GM19240 (cell line): ENCODE measurements at regions not wholly inside any gene's neighbourhood (a gene's known extent, or its start where the extent isn't known, plus 50 kb on each side); places are given as distances from the start of the nearest gene placed in this dataset.
A peak's percentile ranks its signal among the peaks of the same experiment; 100 is the strongest.

Experiments
- DNase-seq: peaks from one replicate; pipeline ENCODE4 v3.0.0; 2011; ENCODE audit warnings: low spot score; ENCODE audit not compliant: insufficient read length

- no peak for DNase-seq
Observed at GRCh38 chr15:70267306-70267705, 169.6 kb upstream of the TLE3 start.

DNA sequence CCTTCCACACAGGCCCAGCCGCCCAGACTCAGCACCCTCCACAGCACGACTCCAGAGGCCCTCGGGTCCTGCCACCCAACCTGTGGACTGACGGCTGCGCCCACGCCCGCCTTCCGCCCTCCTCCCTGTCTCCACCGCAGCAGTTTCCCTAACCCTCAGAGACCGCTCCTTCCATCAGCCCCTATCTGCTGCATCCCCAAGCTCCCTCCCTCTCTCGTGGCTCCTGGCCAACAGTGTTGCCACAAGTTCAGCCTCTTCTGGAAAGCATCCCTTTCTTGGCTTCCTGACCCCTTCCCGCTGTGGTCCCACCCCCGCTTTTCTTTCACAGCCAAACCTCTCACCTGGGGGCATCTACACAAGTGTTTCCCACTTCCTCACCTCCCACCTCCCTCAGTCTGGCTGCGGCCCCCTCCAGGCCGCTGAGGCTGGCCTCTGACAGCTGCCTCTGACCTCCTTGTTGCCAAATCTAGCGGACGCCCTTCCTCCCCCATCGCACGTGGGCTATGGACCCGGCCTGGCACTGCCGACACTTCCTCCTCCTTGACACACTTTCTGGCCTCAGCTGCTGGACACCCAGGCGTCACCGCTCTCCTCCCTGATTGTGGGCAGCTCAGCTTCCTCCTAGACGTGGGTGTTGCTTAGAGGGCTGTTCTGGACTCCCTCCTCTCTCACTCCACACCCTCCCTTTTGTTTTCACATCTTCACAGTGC lies 168.8 kb upstream of the TLE3 start:
- no peak for DNase-seq

- DNase-seq: no peak
Observed at GRCh38 chr15:70265986-70266385, 168.3 kb upstream of the TLE3 start.

DNA sequence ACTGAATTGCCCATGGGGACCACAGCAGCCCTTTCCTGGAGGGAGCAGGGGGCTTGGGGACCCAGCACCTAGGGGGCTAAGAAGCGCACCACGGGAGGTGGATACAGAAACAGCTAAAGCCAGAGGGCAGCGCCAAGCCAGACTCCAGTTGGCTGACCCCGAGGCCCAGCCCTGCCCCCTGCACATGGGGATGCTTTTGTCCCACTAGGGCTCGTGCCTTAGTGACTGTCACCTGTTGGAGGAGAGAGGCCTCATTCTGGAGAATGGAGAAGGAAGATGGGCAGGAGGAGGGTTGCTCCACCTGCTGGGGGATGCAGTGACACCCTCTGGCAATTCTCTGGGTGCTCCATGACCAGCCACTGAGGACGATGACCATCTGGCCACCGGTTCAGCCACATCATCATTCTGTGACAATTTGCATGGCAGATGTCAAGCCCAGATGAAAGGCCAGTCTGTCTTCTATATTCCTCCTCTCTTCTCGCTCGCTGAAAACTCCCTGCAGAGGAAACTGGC lies 167.8 kb upstream of the TLE3 start:
- DNase-seq: no peak

- DNase-seq: no peak
Observed at GRCh38 chr15:70264738-70265465, 167.2 kb upstream of the TLE3 start.

- no peak for DNase-seq
Observed at GRCh38 chr15:70264014-70264582, 166.4 kb upstream of the TLE3 start.

GRCh38 chr15:70262591-70263274 lies 165.0 kb upstream of the TLE3 start:
- DNase-seq: no peak

- DNase-seq: no peak
Observed at GRCh38 chr15:70262171-70262570, 164.5 kb upstream of the TLE3 start.

GRCh38 chr15:70261083-70261482 lies 163.4 kb upstream of the TLE3 start:
- DNase-seq: no peak

DNA sequence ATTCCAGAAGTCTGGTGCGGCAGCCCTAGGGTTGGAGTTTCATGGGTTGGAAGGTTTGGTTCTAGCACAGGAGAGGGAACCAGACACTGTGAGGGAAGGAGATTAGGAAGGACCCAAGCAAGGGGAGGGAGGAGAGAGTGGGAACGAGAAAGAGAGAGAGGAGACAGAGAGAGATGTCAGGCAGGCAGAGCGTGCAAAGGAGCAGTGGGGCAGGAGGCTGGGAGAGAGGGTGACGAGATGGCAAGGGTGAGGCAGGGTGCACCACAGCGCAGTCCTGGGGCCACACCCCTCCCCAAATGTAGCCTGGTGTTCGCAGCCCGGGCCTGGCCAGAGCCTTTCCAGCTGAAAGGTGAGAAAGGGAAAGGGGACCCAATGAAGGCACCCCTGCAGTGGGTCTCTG lies 162.9 kb upstream of the TLE3 start:
- no peak for DNase-seq

DNA sequence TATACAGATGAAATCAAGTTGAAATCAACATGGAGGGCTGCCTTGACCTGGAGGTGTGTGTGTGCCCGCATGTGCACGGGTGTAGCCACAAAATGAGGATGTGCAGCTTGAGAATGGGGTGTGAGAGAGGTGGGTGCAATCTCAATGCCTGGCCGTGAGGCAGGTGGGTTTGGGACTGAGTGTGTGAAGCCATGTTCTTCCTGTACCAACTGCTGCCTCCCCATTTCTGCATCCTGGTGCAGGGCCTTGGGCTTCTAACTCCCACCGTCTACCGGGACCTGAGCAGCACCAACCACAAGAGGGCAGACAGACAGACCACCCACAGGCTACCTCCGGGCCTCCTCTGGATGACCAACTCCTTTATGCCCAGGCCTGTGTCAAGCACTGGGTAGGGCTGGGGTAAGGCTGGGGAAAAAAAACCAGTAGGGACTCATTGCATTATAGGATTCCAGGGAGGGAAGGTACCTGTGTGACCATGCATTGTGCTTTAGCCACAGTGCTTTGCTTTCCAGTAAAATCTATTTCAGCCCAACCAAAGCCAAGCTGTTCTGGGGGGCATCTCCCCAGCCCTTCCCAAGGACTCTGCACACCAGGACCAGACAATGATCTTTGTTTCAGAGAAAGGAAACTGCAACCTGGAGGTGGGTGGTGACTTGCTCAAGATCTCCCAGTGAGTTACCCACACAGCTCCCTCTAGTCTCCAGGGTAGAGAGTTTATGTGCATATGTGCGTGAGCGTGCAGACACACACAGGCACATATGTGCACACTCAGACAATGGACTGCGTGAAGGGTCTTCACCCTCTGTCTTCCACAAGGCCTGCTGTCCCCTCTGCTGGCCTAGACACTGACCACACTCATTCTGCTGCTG lies 162.2 kb upstream of the TLE3 start:
- DNase-seq: no peak

DNA sequence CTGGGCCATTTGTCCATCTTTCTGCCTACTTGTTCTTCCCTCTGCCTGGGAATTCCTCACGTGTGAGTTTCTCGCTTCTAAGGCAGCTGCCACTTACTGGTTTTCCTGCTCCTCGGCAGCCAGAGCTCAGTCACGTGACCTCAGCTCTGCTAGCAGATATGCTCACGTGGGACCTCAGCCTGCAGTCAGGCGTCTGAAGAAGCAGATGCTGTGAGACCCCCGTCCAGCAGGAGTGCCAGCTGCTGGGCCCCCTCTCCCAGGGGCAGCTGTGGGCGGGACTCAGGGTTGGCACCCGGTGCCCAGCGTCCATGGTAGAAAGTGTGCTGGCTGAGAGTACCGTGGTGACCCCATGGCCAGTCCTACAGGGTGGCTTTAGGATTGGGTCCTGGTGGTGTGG lies 161.3 kb upstream of the TLE3 start:
- DNase-seq: peak; percentile 68

GRCh38 chr15:70258369-70259027 lies 160.8 kb upstream of the TLE3 start:
- DNase-seq: no peak

DNA sequence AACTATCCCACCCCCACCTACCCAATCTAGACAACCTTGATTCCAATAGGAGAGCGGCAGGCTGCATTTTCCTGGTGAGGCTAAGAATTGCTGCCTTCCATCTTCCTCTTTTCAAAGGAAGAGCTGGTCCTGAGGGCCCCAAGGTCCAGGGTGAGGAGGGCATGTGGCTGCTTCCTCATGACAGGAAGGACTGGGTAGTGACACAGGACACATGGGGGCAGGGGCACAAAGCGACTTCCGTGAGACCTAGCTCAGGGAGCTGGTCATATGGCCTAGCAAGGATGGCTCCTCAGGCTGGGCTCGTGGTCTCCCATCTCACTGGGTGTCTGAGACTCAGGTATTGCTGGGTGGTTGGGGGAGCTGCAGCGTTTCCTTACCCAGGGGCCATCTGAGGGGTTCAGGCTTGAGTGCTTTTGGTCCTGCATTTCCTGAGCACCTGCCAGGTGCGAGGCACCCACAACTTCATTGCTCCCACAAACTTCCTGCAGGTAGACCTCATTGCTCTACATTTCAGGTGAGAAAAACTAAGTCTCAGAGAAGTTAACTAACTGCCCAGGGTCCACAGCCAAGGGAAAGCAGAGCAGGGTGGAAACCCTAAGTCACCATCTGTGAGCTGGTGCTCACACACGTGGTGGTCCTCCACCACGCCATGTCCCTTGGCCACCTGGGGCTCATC lies 160.0 kb upstream of the TLE3 start:
- DNase-seq: no peak

DNA sequence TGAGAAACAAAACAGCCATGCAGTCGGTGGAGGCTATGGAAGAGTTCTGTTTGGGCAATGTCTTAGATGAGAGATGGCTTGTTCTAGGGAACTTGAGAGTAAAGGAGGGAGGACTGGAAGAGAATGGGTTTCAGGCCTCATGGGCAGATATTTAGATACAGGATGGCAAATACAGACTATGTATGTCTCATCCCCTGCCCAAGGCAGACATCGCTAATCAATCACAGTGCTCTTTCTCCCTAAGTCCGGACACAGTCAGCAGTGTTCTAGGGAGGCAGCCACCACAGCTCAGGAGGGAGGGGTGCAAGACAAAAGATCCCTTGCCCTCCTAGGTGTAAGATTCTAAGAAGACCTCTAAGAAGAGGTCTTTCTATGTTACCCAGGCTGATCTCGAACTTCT lies 159.3 kb upstream of the TLE3 start:
- DNase-seq: no peak

- DNase-seq: no peak
Observed at GRCh38 chr15:70254311-70254869, 156.7 kb upstream of the TLE3 start.

DNA sequence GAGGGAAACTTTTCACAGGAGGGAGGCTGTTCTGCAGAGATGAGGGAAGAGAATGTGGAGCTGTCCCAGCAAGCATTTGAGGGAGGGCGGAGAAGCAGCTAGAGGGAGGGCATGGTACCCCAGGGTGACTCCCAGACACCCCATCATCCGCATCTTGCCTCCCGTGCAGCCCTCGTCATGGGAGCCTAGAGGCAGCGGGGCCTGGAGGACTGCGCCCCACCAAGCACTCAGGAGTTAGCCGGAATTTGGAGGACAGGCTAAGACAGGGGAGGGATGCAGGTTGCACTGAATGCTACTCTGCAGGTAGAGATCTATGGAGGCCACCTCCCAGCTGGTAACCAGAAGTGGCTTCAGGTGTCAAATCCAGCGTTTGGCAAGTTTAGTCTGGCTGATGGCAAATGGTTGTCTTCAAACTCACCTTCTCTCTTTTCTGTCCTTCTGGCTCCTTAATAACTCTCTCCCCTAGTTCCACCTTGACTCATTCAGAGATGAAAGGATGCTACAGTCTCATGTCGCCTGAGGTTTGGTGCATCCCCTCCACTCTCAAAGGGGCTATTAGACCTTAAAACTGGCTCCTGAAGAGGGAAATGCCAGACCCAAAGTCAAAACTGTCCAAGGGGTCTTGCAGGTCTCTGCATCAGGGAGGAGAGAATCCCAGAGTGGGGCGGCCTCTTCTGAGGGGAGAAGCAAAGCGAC lies 155.9 kb upstream of the TLE3 start:
- DNase-seq: no peak

DNA sequence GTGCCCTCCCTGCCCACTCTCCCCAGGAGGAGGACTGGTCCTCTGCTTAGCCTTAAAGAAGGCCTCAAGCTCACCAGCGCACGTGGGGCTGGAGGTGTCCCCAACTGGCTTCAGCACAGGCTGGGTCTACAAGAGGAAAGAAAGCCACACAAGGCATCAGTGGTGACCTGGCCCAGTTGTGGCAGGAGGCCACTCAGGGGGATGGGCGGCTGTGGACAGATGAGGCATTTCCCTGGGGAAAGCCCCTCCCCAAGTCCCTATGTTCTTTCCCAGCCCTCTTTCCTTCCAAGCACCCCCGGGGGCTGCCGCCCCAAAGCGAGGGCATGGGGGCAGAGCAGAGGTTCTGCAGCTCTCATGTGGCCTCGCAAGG lies 155.2 kb upstream of the TLE3 start:
- DNase-seq: no peak
